BJ (cell line): ENCODE measurements at regions not wholly inside any gene's neighbourhood (a gene's known extent, or its start where the extent isn't known, plus 50 kb on each side); places are given as distances from the start of the nearest gene placed in this dataset.

Experiments
- CTCF ChIA-PET: fragments of 350-600 bp; formaldehyde crosslinking; extraction: SDS; loops from one replicate; lab custom pipeline; 2021; ENCODE audit warnings: antibody characterized with exemption, inconsistent platforms; lab: Yijun Ruan, JAX
- POLR2A ChIA-PET: fragments of 300-600 bp; sonication (Branson Sonifier 250); formaldehyde crosslinking; extraction: SDS; loops from one replicate; lab custom pipeline; 2021; ENCODE audit warnings: antibody characterized with exemption; lab: Charles Lee
- DNase-seq: peaks from one replicate; pipeline ENCODE4 v3.0.0-alpha.2; 2011; ENCODE audit warnings: low read depth
- H3K27me3 ChIP-seq: 2 replicates; pipeline ENCODE4 v1.6.0; 2011; ENCODE audit warnings: low read length; ENCODE audit not compliant: control insufficient read depth, insufficient read depth
- H3K36me3 ChIP-seq: 2 replicates; pipeline ENCODE4 v1.5.1; 2011; ENCODE audit warnings: low read length; ENCODE audit not compliant: control insufficient read depth, insufficient read depth
- H3K4me3 ChIP-seq: 2 replicates; pipeline ENCODE4 v1.5.1; 2011; ENCODE audit warnings: low read depth, mild to moderate bottlenecking, control low read depth, low read length
- CTCF ChIP-seq: IDR thresholded peaks from 2 replicates; pipeline ENCODE4 v1.5.1; 2011; ENCODE audit warnings: low read depth, mild to moderate bottlenecking, control low read depth, inconsistent platforms, low read length, moderate library complexity; ENCODE audit not compliant: insufficient read depth

DNA sequence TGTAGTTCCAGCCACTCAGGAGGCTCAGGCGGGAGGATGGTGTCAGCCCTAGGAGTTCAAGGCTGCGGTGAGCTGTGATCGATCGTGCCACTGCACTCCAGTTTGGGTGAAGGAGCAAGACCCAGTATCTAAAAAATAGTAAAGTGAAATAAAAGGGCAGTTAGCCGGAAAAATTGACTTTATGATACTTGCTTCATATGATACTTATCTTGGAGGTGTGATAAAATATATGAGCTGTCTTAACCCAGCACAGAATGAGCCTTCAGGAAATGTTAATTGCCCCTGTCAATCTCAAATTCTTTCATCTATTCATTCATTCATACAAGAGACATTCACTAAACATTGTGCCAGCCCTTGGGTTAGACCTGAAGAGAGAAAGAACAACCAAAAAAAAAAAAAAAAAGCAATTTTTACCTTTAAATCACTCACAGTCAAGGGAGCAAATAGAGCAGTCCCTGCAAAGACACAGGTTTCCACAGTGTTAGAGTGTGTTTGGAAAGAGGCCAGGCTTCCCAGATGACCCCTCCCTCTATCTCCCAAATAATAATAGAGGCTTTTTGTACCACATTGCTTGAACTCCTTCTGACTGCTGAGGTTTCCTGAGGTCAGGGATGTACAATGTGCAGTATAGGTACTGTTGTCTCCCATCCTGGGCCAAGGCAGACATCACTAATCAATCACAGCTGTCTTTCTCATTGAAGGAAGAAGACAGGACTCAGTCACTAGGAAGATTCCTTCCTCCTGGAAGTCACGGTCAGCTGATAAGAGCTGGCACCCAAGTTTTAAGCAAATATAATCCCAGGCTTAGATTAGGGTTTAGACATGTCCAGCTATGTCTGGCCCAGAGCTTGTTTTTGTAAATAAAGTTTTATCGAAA is 454.6 kb downstream of the MIAT start:
- ChIA-PET CTCF (interaction anchor here (0.8 to 2.0 kb wide), 5 partner anchors 10 to 355 kb away, joined by 3 to 4 read pairs (median 3); no protein-coding TSS in a partner anchor), POLR2A (no interaction called here)
- H3K4me3 ChIP-seq, result no peak overlapping the region
- peaks cover 2% of the 10 kb centered on the region for H3K27me3 ChIP-seq
- DNase-seq, result no peak
- H3K36me3 ChIP-seq, result no peaks in the 10 kb centered on the region
- no peak for TF ChIP-seq CTCF

- ChIA-PET CTCF (interaction anchor here (0.7 to 2.0 kb wide), 6 partner anchors 15 to 693 kb away, joined by 3 to 4 read pairs (median 3); no protein-coding TSS in a partner anchor), POLR2A (no interaction called here)
- no peaks in the 10 kb centered on the region for H3K36me3 ChIP-seq
- peaks cover 1% of the 10 kb centered on the region; the same call in 1 of the 2 replicates for H3K27me3 ChIP-seq
- TF ChIP-seq CTCF, result no peak
- DNase-seq, result peak; percentile 88
- H3K4me3 ChIP-seq, result no peak overlapping the region
These were observed 455.8 kb downstream of the MIAT start for GRCh38 chr22:27113211-27113635.

- CTCF ChIA-PET, result interaction anchor here (0.7 to 1.5 kb wide), 4 partner anchors 16 to 692 kb away, joined by 3 to 4 read pairs (median 3); no protein-coding TSS in a partner anchor
- H3K4me3 ChIP-seq, result no peak overlapping the region
- POLR2A ChIA-PET, result no interaction called here
- no peak for DNase-seq
- H3K36me3 ChIP-seq, result no peaks in the 10 kb centered on the region
- peaks cover 1% of the 10 kb centered on the region; the same call in 1 of the 2 replicates for H3K27me3 ChIP-seq
- TF ChIP-seq CTCF, result no peak
These were observed 456.3 kb downstream of the MIAT start for GRCh38 chr22:27113641-27114040.

DNA sequence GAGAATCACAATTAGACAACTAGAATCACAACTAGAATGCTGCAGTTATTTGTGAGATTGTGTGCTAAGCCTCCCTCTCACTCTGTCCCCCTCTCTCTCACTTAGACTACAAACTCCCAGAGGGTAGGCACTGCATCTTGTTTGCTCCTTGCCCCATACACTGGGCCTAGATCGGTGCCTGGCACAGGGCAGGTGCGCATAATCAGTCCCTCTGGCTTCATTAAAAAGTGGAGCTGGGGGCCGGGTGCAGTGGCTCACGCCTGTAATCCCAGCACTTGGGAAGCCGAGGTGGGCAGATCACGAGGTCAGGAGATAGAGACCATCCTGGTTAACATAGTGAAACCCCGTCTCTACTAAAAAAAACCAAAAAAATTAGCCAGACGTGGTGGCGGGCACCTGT is 456.8 kb downstream of the MIAT start:
- POLR2A ChIA-PET, result no interaction called here
- Histone ChIP-seq H3K27me3 (peaks cover 2% of the 10 kb centered on the region; the same call in 1 of the 2 replicates), H3K36me3 (no peaks in the 10 kb centered on the region), H3K4me3 (no peak overlapping the region)
- TF ChIP-seq CTCF, result no peak
- DNase-seq, result no peak
- CTCF ChIA-PET, result no interaction called here

DNA sequence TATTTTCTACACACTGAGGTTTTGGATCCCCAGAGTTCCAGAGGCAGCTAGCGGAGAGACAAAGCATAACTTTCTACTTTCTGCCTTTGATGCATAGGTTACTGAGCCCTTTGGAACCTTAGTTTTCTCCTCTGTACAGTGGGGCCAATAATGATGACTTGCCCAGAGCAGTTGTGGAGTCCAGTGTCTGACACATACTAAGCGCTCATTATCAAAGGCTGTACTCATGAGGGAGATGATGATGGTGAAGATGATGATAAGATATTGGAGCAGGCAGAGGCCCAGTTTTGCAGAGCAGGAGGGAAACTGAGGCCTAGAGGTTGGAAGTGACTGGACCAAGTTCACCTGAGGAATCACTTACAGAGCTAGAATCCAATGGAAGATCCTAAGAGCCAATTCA is 458.0 kb downstream of the MIAT start:
- Histone ChIP-seq H3K36me3 (no peaks in the 10 kb centered on the region), H3K27me3 (peaks cover 3% of the 10 kb centered on the region; the same call in 1 of the 2 replicates), H3K4me3 (no peak overlapping the region)
- CTCF ChIA-PET, result interaction anchor here (1.0 kb wide), 1 partner anchor 9 kb away, joined by 3 read pairs; no protein-coding TSS in a partner anchor
- no peak for TF ChIP-seq CTCF
- POLR2A ChIA-PET, result no interaction called here
- no peak for DNase-seq
